ENCODE measurements at regions not wholly inside any gene's neighbourhood (a gene's known extent, or its start where the extent isn't known, plus 50 kb on each side); places are given as distances from the start of the nearest gene placed in this dataset.

- TF ChIP-seq TRIM24 (CRISPR knock-in tag; IDR thresholded peaks at IDR 0.05) = no peak
- TF ChIP-seq ZNF224 (CRISPR knock-in tag; IDR thresholded peaks at IDR 0.05) = no peak
- no peak for TF ChIP-seq JUND (CRISPR knock-in tag; IDR thresholded peaks at IDR 0.05)
- no peak for TF ChIP-seq ZNF510 (CRISPR knock-in tag; IDR thresholded peaks at IDR 0.05; ENCODE audit: low read depth)
- TF ChIP-seq CTCF (CRISPR knock-in tag; IDR thresholded peaks at IDR 0.05) = no peak
- no peak for TF ChIP-seq NPAS2 (CRISPR knock-in tag; IDR thresholded peaks at IDR 0.05; ENCODE audit: borderline replicate concordance)
- TF ChIP-seq ZNF530 (CRISPR knock-in tag; IDR thresholded peaks at IDR 0.05; ENCODE audit: low read depth) = no peak
- TF ChIP-seq TCF7 (IDR thresholded peaks at IDR 0.05; ENCODE audit: low read depth) = no peak
These were observed 211.9 kb upstream of the PAPPA start for GRCh38 chr9:115941561-115942315.
